Gastroesophageal sphincter (tissue), 3 donors: ENCODE measurements at regions not wholly inside any gene's neighbourhood (a gene's known extent, or its start where the extent isn't known, plus 50 kb on each side); places are given as distances from the start of the nearest gene placed in this dataset.

Source experiments
- CTCF ChIP-seq, 4 experiments: fragments of 200-600 bp in 2 of 4; fragments of 450-650 bp in 2 of 4; sonication (generic) in 1 of 4; IDR thresholded peaks; one replicate each; pipeline ENCODE4 v1.5.1; 2017 to 2019; ENCODE audit warnings: antibody characterized with exemption in 4 of 4, mild to moderate bottlenecking in 2 of 4, moderate library complexity in 2 of 4
- EP300 ChIP-seq: sonication (generic); formaldehyde crosslinking; IDR thresholded peaks from one replicate; pipeline ENCODE4 v1.6.1; 2017; ENCODE audit warnings: antibody characterized with exemption, mild to moderate bottlenecking
- POLR2A ChIP-seq, 2 donors: fragments of 450-650 bp; IDR thresholded peaks; one replicate each; pipeline ENCODE4 v1.6.1; 2017; ENCODE audit warnings: antibody characterized with exemption in 2 of 2, mild to moderate bottlenecking in 2 of 2, moderate library complexity in 1 of 2
- POLR2AphosphoS5 ChIP-seq: sonication (generic); formaldehyde crosslinking; IDR thresholded peaks from one replicate; pipeline ENCODE4 v1.6.1; 2017; ENCODE audit warnings: antibody characterized with exemption

- TF ChIP-seq CTCF (IDR thresholded peaks at IDR 0.05) = no peak
- TF ChIP-seq POLR2A (IDR thresholded peaks at IDR 0.05) = no peak
- TF ChIP-seq POLR2AphosphoS5 = no peak
- no peak for TF ChIP-seq EP300
These were observed 506.1 kb downstream of the CDH11 start for GRCh38 chr16:64615630-64616280.
